ENCODE measurements at regions not wholly inside any gene's neighbourhood (a gene's known extent, or its start where the extent isn't known, plus 50 kb on each side); places are given as distances from the start of the nearest gene placed in this dataset.
"Not testable (repeated sequence)": the region's sequence is repeated elsewhere in the genome, so short reads cannot be mapped to it uniquely, and the experiment has no call there.

GRCh38 chr6:47407300-47408281 lies 70.0 kb upstream of the CD2AP start:
- no peak for DNase-seq

GRCh38 chr6:47413752-47414422 lies 63.7 kb upstream of the CD2AP start:
- peak; percentile 68 for DNase-seq

- no peak for DNase-seq
Observed at GRCh38 chr6:47414423-47415167, 63.0 kb upstream of the CD2AP start.

GRCh38 chr6:47416396-47417345 lies 60.9 kb upstream of the CD2AP start:
- no peak for DNase-seq

- no peak for DNase-seq
Observed at GRCh38 chr6:47419621-47420020, 58.0 kb upstream of the CD2AP start.

- no peak for DNase-seq
Observed at GRCh38 chr6:47420394-47421371, 56.9 kb upstream of the CD2AP start.

DNA sequence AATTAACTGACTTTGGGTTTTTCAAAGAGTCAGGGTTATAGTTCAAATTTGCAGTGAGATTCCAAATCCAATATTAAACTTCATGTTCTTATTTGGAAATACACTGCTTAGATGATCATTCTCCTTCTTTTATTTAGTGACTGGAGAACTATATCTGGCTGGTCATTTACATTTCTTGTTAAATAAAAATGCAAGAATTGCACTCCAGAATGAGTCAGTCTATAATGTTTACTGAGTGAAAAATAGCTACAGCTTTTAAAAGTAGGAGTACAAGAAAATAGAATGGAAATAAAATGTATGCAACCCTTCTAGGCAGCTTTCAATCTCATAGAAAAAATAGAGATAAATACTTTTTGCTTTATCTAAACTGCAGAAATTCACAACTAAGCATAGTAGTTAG lies 54.5 kb upstream of the CD2AP start:
- no peak for DNase-seq

GRCh38 chr6:47424436-47424836 lies 53.2 kb upstream of the CD2AP start:
- no peak for DNase-seq

- not testable (repeated sequence) for DNase-seq
Observed at GRCh38 chr6:47425724-47426123, 51.9 kb upstream of the CD2AP start.

DNA sequence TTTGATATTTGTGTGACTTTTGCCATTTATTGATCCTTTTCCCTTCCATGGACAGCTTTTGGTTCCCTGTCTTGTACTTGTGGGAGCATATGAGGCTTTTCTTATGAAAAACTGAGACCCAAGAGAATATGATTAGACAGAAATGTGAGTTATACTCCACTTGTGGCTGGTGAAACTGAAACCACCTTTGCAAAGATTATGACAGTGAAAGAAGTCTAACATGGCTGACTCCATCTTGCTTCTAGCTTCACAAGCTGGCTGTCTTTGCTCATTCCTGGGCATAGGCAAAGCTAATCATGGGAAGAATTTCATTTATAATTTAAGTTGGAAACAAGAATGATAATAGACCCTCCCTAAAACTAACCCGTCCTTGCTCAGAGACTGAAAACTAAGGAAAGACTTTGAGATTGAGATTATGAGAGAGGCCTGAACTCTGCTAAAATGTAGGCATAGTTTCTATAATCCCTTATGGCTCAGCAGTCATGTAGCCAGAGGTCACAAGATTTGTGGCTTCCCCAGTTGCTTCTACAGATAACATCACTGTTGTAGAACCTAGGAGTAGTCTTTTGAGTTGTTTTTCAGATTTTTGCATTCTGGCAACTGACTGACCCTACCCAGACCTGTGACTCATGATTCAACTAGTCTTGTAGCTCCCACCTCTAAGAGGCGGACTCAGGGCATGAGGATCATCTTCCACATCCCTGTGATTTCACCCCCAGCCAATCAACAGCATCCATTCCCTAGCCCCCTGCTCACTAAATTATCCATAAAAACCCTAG lies 50.9 kb upstream of the CD2AP start:
- no peak for DNase-seq

GRCh38 chr6:47427680-47428079 lies 49.9 kb upstream of the CD2AP start:
- no peak for DNase-seq
